Breast epithelium (tissue), 4 donors: ENCODE measurements at regions not wholly inside any gene's neighbourhood (a gene's known extent, or its start where the extent isn't known, plus 50 kb on each side); places are given as distances from the start of the nearest gene placed in this dataset.
A peak's percentile ranks its signal among the peaks of the same experiment; 100 is the strongest.

Experiments used
- DNase-seq, 2 donors: peaks; one replicate each; pipeline ENCODE4 v3.0.0-alpha.2; 2019; ENCODE audit warnings: low spot score in 2 of 2
- H3K27ac ChIP-seq, 2 donors: fragments of 200-600 bp; sonication (generic) in 1 of 2; one replicate each; pipeline ENCODE4 v1.5.1; 2016 to 2019; ENCODE audit warnings: mild to moderate bottlenecking in 1 of 2
- H3K27me3 ChIP-seq, 2 donors: fragments of 200-600 bp; sonication (generic) in 1 of 2; one replicate each; pipeline versions ENCODE4 v1.5.1 to v1.6.0; 2017 to 2019; ENCODE audit warnings: control low read depth in 1 of 2, mild to moderate bottlenecking in 1 of 2
- H3K36me3 ChIP-seq: fragments of 200-600 bp; one replicate; pipeline ENCODE4 v1.5.1; 2019
- H3K4me1 ChIP-seq, 2 donors: fragments of 200-600 bp; sonication (generic); one replicate each; pipeline ENCODE4 v1.5.1; 2016 to 2019; ENCODE audit warnings: control low read depth in 1 of 2
- H3K4me3 ChIP-seq, 3 donors: fragments of 200-600 bp; sonication (generic); 1 replicate in 2 of 3; 2 replicates in 1 of 3; pipeline ENCODE4 v1.5.1; 2016 to 2019; ENCODE audit warnings: mild to moderate bottlenecking in 3 of 3, moderate library complexity in 2 of 3
- H3K9me3 ChIP-seq, 2 donors: fragments of 200-600 bp; sonication (generic) in 1 of 2; one replicate each; pipeline ENCODE4 v1.5.1; 2016 to 2019; ENCODE audit warnings: control low read depth in 1 of 2
- POLR2A ChIP-seq: fragments of 450-650 bp; IDR thresholded peaks from one replicate; pipeline ENCODE4 v1.6.1; 2016; ENCODE audit warnings: antibody characterized with exemption, mild to moderate bottlenecking, moderate library complexity
- POLR2AphosphoS5 ChIP-seq, 3 donors: sonication (generic); formaldehyde crosslinking; IDR thresholded peaks; one replicate each; pipeline ENCODE4 v1.6.1; 2017; ENCODE audit warnings: antibody characterized with exemption in 3 of 3
- intact Hi-C: fragments of 100-400 bp; cut with DNase I; formaldehyde crosslinking; loops from one replicate; pipeline ENCODE4 v1.15.1; 2023; ENCODE audit warnings: low total_unique reads
- TF ChIP-seq, protein P1 (sequence below), 3 donors: fragments of 450-650 bp; IDR thresholded peaks; one replicate each; pipeline ENCODE4 v1.5.1; 2016 to 2017; ENCODE audit warnings: antibody characterized with exemption in 3 of 3, mild to moderate bottlenecking in 3 of 3, moderate library complexity in 3 of 3

DNA sequence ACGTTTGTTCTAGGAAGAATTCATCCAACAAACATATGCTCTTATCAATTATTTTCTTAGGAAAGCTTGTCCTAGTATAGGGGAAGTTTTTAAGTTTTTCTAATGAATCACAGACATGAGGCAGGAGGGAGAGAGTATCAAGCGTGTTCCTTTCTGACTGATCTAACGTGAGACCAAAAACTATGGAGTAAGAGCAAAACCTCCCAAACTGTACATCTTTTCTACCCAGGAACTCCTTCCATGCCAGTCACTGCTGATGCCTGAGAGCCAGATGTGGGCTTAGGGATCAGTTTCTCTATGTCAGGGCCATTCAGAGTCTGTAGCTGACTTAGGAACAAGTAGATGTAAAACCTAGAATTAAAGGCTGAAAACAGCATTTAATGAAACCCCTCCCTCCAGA is 51.7 kb upstream of the NFIB start:
- DNase-seq = no peak
- Histone ChIP-seq H3K4me1 (no peaks in the 10 kb centered on the region), H3K36me3 (no peaks in the 10 kb centered on the region), H3K9me3 (no peaks in the 10 kb centered on the region), H3K27ac (peak overlapping the region; percentile 26 to 41), H3K4me3 (peak overlapping the region in 1 of 3 donors; percentile 12), H3K27me3 (no peaks in the 10 kb centered on the region)
- intact Hi-C loops = no loop called here
- TF ChIP-seq POLR2A (no peak), POLR2AphosphoS5 (IDR thresholded peaks at IDR 0.05) (no peak)
- TF ChIP-seq, protein P1, sequence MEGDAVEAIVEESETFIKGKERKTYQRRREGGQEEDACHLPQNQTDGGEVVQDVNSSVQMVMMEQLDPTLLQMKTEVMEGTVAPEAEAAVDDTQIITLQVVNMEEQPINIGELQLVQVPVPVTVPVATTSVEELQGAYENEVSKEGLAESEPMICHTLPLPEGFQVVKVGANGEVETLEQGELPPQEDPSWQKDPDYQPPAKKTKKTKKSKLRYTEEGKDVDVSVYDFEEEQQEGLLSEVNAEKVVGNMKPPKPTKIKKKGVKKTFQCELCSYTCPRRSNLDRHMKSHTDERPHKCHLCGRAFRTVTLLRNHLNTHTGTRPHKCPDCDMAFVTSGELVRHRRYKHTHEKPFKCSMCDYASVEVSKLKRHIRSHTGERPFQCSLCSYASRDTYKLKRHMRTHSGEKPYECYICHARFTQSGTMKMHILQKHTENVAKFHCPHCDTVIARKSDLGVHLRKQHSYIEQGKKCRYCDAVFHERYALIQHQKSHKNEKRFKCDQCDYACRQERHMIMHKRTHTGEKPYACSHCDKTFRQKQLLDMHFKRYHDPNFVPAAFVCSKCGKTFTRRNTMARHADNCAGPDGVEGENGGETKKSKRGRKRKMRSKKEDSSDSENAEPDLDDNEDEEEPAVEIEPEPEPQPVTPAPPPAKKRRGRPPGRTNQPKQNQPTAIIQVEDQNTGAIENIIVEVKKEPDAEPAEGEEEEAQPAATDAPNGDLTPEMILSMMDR (IDR thresholded peaks at IDR 0.05) = no peak
